T-helper 17 cell (primary cell): ENCODE measurements at regions not wholly inside any gene's neighbourhood (a gene's known extent, or its start where the extent isn't known, plus 50 kb on each side); places are given as distances from the start of the nearest gene placed in this dataset.

Experiments used
- ATAC-seq: fragments of 150-1000 bp; cut with Tn5 transposase; 2 replicates; pipeline ENCODE4 v1.10.0; 2021; ENCODE audit warnings: mild to moderate bottlenecking, moderate library complexity
- DNase-seq, 3 donors: peaks; one replicate each; pipeline versions ENCODE4 v3.0.0 to v3.0.0-alpha.2; 2020 to 2021
- H3K9me3 ChIP-seq: one replicate; pipeline ENCODE4 v1.7.0; 2013; ENCODE audit warnings: low read length, mild to moderate bottlenecking; ENCODE audit not compliant: control insufficient read depth, poor library complexity, severe bottlenecking
- H3K27ac Mint-ChIP-seq: one replicate; pipeline ENCODE4 v1.8.0; 2022; ENCODE audit warnings: mild to moderate bottlenecking, moderate library complexity, mixed read lengths
- H3K27me3 Mint-ChIP-seq: one replicate; pipeline ENCODE4 v1.8.0; 2022; ENCODE audit warnings: mixed read lengths
- H3K36me3 Mint-ChIP-seq: one replicate; pipeline ENCODE4 v1.8.0; 2022; ENCODE audit warnings: low read depth, mixed read lengths
- H3K4me1 Mint-ChIP-seq: one replicate; pipeline ENCODE4 v1.8.0; 2022; ENCODE audit warnings: mild to moderate bottlenecking, mixed read lengths
- H3K4me3 Mint-ChIP-seq: one replicate; pipeline ENCODE4 v1.8.0; 2022; ENCODE audit warnings: mild to moderate bottlenecking, moderate library complexity, mixed read lengths

DNA sequence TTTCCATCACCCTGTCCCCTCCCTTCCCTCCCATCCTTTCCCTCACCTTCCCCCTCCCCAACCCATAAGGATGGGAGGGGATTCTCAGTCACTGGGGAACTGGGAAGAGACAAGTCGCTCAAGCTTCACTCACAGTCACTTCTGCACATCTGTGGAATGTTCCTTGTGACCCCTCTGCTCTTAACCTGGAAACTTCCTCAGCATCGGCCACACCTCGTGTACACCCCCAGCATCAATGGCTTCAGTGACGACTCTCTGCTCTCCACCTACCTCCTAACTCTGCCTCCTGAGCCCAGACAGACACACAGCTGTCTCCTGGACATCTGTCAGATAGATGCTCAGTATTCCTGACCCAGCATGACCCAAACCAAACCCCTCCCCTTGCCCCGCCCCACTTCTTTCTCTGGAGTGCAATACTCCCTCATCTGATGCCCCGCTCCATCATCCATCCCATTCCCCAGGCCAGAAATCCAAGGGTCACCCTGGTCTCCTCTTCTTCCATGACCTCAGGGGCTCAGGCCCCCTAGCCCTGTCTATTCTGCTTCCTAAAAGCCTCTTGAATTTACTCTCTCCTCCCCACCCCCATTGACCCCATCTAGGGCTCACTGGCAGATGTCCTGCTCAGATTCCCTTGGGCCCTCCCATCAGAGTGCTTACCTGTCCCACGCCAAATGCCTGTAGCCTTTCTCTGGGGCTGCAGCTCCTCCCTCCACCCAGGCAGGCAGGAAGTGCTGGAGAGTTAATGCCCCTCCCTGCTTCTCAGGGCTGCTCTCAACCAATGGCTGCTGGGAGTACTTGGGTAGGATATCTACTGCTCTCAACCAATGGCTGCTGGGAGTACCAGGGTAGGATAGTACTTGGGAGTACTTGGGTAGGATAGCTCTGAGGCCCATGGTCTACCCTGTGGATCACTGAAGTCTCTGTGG is 83.1 kb upstream of the CSF3R start:
- ATAC-seq (no peak), DNase-seq (no peak)
- peaks cover 9% of the 10 kb centered on the region for H3K4me1 Mint-ChIP-seq
- no peaks in the 10 kb centered on the region for H3K9me3 ChIP-seq
- peaks cover 43% of the 10 kb centered on the region for H3K27me3 Mint-ChIP-seq
- no peak overlapping the region for H3K27ac Mint-ChIP-seq
- H3K4me3 Mint-ChIP-seq = no peak overlapping the region
- peaks cover 3% of the 10 kb centered on the region for H3K36me3 Mint-ChIP-seq

DNA sequence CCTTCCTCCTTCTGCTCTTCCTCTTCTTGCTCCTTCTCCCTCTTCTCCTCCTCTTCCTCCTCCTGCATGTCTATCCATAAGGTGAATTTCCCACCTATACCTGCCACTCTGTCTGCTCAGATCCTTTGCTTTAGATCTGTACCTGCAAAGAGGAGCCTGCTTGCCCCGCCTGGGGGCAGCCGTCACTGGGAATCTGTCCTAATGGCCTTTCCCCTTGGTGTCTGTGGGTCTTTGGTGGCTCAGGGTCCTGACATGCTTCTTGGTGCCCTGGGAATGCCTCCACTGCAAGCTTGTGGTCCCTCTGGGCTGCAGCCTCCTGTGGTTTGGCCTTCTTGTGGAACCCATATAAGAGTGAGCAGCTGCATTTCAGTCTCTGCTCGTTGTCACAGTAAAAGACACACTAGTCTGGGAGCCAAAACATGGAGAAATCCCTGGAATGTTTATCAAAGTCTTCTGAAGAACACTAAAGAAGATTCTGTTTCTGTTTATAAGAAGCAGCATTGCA is 79.5 kb upstream of the CSF3R start:
- no peak overlapping the region for H3K27ac Mint-ChIP-seq

DNA sequence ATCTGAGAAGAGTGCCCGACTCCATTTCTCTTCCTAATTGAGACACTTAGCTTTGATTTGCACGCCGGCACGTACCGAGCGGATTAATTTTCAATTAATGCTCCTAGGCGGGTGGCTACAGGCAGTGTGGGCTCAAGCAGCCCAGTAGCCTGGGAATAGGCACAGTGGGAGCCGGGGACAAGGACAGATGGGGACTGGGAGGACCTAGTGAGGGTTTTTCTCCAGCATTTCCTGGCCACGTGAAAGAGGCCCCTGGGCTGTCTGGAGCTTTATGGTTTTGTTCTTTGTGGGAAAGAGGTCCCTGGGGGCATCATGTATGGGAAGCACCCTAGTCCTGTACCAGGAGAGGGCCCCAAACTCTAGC is 78.6 kb upstream of the CSF3R start:
- ATAC-seq = no peak
- peaks cover 2% of the 10 kb centered on the region for H3K36me3 Mint-ChIP-seq
- H3K27me3 Mint-ChIP-seq = peaks cover 57% of the 10 kb centered on the region
- peaks cover 2% of the 10 kb centered on the region for H3K4me1 Mint-ChIP-seq
- no peak for DNase-seq
- H3K4me3 Mint-ChIP-seq = no peak overlapping the region
- no peak overlapping the region for H3K27ac Mint-ChIP-seq
- no peaks in the 10 kb centered on the region for H3K9me3 ChIP-seq

More for the DNA sequence above, 79.5 kb upstream of the CSF3R start:
- Mint-ChIP-seq H3K27me3 (peaks cover 54% of the 10 kb centered on the region), H3K36me3 (peaks cover 2% of the 10 kb centered on the region), H3K4me3 (no peak overlapping the region), H3K4me1 (peaks cover 5% of the 10 kb centered on the region)
- H3K9me3 ChIP-seq = no peaks in the 10 kb centered on the region
- DNase-seq (no peak), ATAC-seq (no peak)

DNA sequence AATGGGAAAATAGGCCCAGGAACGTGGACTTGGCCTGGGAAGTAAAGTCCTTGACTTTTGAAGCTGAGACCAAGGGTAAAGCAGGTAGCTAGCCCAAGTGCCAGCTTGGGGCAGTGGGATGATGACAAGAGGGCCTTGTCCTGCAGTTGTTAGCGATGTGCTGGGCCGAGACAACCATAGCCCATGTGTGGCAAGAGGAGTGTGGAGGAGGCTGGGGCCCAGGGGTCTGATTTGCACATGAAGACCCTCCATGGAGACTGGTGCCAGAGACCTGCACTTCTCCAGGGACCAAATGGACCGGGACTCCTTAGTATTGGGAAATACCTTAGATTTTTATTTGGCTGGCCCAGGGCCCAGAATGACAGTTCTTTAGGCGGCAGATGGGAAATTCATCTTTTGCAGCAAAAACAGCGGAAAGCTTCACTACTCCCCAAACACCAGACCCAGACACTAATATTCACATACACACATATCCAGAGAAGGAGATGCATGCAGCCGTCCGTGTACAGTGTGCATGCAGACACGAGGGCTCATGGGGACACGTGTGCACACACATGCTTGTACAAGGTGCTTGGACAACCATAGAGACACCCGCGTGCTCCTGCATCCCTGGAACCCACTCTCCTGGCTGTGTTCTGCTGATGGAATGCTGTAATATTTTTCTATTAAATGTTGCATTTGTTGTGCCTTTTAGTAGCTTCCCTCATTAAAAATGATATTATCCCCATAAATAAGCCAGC is 78.1 kb upstream of the CSF3R start:
- no peak overlapping the region for H3K4me3 Mint-ChIP-seq

DNA sequence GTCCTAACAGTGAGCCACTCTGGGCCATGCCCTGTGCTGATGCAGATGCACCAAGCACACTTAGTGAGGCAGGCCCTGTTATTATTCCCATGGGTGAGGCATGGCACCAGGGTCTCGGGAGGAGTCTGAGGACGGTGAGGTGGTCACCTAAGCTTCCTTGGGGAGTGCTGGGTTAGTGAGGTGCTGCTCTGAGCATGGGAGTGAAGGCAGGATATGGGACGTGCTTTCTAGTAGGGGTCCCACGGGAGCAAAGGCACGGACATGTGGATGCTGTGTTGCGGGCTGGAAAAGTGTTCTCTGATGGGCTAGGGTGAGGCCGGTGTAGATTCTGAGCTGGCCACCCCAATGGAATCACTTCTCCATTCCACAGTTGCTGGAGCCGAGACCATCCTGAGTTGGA is 77.5 kb upstream of the CSF3R start:
- peaks cover 2% of the 10 kb centered on the region for H3K4me1 Mint-ChIP-seq
- DNase-seq (no peak), ATAC-seq (no peak)
- H3K36me3 Mint-ChIP-seq = peaks cover 2% of the 10 kb centered on the region
- no peaks in the 10 kb centered on the region for H3K9me3 ChIP-seq
- H3K27me3 Mint-ChIP-seq = peaks cover 57% of the 10 kb centered on the region
- no peak overlapping the region for H3K4me3 Mint-ChIP-seq
- no peak overlapping the region for H3K27ac Mint-ChIP-seq

More for the DNA sequence above, 78.1 kb upstream of the CSF3R start:
- H3K9me3 ChIP-seq = no peaks in the 10 kb centered on the region
- DNase-seq (no peak), ATAC-seq (no peak)
- H3K36me3 Mint-ChIP-seq = peaks cover 2% of the 10 kb centered on the region
- H3K27ac Mint-ChIP-seq = no peak overlapping the region
- H3K27me3 Mint-ChIP-seq = peaks cover 56% of the 10 kb centered on the region
- H3K4me1 Mint-ChIP-seq = peaks cover 2% of the 10 kb centered on the region

DNA sequence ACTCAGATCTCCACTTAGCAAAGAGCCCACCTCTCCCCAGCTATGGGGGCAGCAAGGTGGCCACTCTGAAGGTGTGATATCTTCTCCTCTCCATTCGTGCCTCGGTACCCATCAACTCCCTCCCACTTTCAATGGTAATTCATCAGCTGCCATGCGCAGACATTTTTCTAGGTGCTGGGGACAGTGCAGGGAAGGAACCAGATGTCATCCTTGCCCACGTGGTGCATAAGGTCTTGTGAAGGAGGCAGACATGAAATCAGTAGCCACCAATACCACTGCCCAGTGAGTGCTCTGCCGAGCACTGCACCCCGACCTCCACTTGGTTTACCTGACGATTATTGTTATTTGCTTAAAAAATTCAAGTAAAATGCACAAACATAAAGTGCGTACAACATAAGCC is 76.3 kb upstream of the CSF3R start:
- H3K36me3 Mint-ChIP-seq = peaks cover 2% of the 10 kb centered on the region
- no peak for DNase-seq

DNA sequence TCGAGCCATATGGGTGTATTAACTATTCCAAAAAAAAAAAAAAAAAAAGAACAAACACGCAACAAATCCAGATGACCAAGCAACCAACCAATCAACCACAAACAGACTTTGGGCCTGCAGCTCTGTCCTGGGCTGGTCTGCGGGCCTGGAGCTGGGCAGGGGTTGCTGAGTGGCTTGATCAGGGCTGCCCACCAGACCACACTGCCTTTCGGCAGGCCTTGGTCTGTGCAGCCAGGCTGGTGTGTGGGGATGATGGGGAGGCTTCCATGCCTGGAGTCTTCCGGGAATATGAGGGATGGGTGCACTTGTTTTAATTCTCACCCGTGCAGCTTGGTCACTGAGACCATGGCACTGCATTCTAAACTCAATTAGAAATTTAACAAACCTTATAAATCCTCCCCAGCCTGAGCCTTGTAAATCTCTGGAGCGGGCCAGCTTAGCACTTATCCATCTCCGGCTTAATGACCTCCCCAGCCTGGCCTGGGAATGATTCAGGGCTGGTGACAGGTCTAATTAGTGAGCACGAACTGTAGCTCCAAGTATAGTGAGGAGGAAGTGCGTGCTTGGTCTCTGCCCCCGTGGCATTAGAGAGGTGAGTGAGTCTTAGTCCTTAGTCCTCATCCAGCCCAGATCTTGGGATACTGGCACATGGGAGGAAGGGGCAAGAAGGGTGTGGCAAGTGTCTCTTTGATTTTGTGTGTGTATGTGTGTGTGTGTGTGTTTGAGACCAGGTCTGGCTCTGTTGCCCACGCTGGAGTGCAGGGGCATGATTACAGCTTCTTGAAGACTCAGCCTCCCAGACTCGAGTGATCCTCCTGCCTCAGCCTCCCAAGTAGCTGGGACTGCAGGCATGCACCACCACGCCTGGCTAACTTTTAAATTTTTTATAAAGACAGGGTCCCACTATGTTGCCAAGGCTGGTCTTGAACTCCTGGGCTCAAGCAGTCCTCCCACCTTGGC is 74.6 kb upstream of the CSF3R start:
- H3K4me1 Mint-ChIP-seq = peaks cover 10% of the 10 kb centered on the region
- no peak overlapping the region for H3K27ac Mint-ChIP-seq
- no peaks in the 10 kb centered on the region for H3K9me3 ChIP-seq
- peaks cover 12% of the 10 kb centered on the region for H3K36me3 Mint-ChIP-seq
- H3K4me3 Mint-ChIP-seq = no peak overlapping the region
- H3K27me3 Mint-ChIP-seq = peaks cover 73% of the 10 kb centered on the region
- ATAC-seq (no peak), DNase-seq (no peak)

More for the DNA sequence above, 76.3 kb upstream of the CSF3R start:
- no peaks in the 10 kb centered on the region for H3K9me3 ChIP-seq
- H3K4me1 Mint-ChIP-seq = peaks cover 3% of the 10 kb centered on the region
- no peak overlapping the region for H3K27ac Mint-ChIP-seq
- ATAC-seq = no peak
- peaks cover 68% of the 10 kb centered on the region for H3K27me3 Mint-ChIP-seq
- no peak overlapping the region for H3K4me3 Mint-ChIP-seq

DNA sequence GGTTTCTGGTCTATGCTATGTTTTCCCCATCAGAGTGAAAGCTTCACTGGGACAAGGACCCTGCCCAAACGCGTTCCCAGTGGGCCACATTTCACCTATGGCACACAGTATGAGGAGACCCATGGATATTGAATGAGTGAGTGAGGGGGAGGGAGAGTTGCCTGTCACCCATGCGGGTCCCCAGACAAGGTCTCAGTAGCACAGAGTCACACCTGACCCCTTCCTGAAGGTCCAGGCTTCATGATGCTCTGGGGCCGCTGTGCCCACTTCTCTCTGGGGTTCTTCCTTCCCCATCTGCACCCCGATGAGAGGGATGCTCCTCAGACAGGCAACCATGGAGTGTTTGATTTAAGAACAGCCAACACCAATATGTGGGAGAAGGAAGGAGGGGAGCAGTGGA is 72.3 kb upstream of the CSF3R start:
- Mint-ChIP-seq H3K27me3 (peaks cover 85% of the 10 kb centered on the region), H3K4me1 (peaks cover 10% of the 10 kb centered on the region), H3K36me3 (peaks cover 13% of the 10 kb centered on the region), H3K27ac (no peak overlapping the region), H3K4me3 (no peak overlapping the region)
- ATAC-seq = no peak
- H3K9me3 ChIP-seq = no peaks in the 10 kb centered on the region
- no peak for DNase-seq

DNA sequence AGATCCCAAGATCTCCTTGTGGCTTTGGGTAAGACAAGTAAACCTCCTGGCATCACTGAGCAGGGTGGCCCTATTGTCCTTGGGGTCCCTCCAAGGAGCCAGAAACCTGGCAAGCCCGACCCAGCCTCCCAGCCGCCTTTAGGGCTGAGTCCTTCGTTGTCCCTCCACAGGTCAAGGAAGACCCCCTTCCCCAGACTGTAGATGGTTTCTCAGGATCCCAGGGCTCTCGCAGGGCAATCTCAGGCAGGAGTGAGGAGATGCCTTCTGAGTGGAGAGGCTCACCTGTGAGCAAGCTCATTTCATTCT is 71.6 kb upstream of the CSF3R start:
- no peak overlapping the region for H3K4me3 Mint-ChIP-seq
- DNase-seq = no peak
- H3K36me3 Mint-ChIP-seq = peaks cover 13% of the 10 kb centered on the region
- no peaks in the 10 kb centered on the region for H3K9me3 ChIP-seq
- H3K4me1 Mint-ChIP-seq = peaks cover 9% of the 10 kb centered on the region
- no peak for ATAC-seq
- H3K27ac Mint-ChIP-seq = no peak overlapping the region
- H3K27me3 Mint-ChIP-seq = peaks cover 84% of the 10 kb centered on the region

DNA sequence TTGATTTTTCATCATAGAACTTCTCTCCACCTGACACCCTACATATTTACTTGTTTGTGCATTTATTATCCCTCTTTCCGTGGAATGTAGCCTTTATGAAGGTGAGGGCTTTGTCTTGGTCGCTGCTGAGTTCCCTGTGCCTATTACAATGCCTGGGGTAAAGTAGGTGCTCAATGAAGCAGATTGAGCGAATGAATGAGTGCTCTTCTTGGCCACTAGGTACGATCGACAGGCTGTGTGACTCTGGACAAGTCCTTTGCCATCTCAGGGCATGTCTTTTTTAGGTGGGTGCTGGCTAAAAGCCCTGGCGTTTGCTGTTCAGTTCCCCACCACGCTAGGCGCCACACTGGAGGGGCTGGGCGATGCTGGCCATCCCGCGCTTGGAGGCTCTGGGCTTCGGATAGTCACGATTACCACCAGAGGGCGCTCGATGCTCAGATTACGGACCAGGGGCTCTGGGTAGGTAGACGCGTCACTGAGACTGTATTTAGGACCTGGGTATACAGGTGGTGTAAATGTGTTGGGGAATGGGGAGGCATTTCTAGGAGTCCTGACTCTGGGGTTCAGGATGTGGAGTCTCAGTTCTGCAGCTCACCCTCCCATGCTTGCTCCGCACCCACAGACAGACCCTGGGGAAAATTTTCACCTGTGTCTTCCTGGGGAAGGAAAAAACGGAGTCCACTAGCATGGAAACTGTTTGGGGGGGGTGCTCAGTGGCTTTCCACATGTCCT is 71.0 kb upstream of the CSF3R start:
- Mint-ChIP-seq H3K4me1 (peaks cover 8% of the 10 kb centered on the region), H3K4me3 (no peak overlapping the region), H3K27me3 (peaks cover 81% of the 10 kb centered on the region), H3K36me3 (peaks cover 13% of the 10 kb centered on the region), H3K27ac (no peak overlapping the region)
- DNase-seq (peak; percentile 36 to 61 (median 38)), ATAC-seq (peak; percentile 67)
- H3K9me3 ChIP-seq = no peaks in the 10 kb centered on the region

DNA sequence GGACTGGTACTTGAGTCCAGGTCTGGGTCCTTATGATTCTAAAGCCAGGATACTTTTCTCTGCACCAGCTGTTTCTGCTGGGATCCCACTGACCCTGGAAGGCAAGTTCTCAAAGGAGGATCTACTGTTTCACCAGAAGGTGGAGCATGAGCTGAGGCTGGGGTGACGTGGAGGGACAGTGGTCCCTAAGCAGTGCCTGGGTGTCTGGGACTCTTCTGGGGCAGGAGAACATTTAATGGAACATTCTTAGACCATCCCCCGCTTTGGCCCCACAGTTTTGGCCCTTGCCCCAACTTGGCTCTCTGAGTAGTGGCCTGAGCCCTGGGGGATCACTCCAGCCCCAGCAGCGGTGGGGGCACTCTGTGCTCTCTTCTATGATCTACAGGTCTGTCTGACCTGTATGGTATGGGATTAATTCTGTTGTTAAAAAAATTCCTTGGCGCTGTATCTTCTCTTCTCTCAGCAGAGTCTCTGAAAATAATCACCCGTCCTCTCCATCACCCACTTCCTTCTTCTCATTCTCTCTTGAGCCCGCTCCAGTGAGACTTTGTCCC is 60.3 kb upstream of the CSF3R start:
- peaks cover 67% of the 10 kb centered on the region for H3K27me3 Mint-ChIP-seq
- peaks cover 4% of the 10 kb centered on the region for H3K4me1 Mint-ChIP-seq
- H3K36me3 Mint-ChIP-seq = peaks cover 8% of the 10 kb centered on the region
- no peak for DNase-seq
- H3K9me3 ChIP-seq = no peaks in the 10 kb centered on the region
- H3K4me3 Mint-ChIP-seq = no peak overlapping the region
- no peak overlapping the region for H3K27ac Mint-ChIP-seq
- ATAC-seq = no peak
